ENCODE measurements at regions not wholly inside any gene's neighbourhood (a gene's known extent, or its start where the extent isn't known, plus 50 kb on each side); places are given as distances from the start of the nearest gene placed in this dataset.

- Histone ChIP-seq H3K9ac (ENCODE audit: extremely low read depth, low read length, poor library complexity, severe bottlenecking) (no peak overlapping the region), H3K36me3 (ENCODE audit: control insufficient read depth, insufficient read depth, low read length) (no peaks in the 10 kb centered on the region), H3K27ac (ENCODE audit: low read depth, low read length) (no peak overlapping the region), H3K4me3 (ENCODE audit: low read length) (no peak overlapping the region), H3K9me3 (ENCODE audit: control insufficient read depth, low read length) (no peaks in the 10 kb centered on the region), H3K4me1 (ENCODE audit: control insufficient read depth, insufficient read depth, low read length) (peaks cover 14% of the 10 kb centered on the region), H3K27me3 (ENCODE audit: control insufficient read depth, insufficient read depth, low read length, poor library complexity, severe bottlenecking) (no peaks in the 10 kb centered on the region)
- Mint-ChIP-seq H3K27ac (no peak overlapping the region), H3K9me3 (no peaks in the 10 kb centered on the region), H3K4me1 (peaks cover 27% of the 10 kb centered on the region), H3K4me3 (no peak overlapping the region), H3K27me3 (ENCODE audit: insufficient read depth) (no peaks in the 10 kb centered on the region), H3K36me3 (ENCODE audit: low read depth) (no peaks in the 10 kb centered on the region)
- DNase-seq, result no peak
- no peak for TF ChIP-seq CTCF (conservative IDR thresholded peaks at IDR 0.05)
- 93 to 100% methylated on average over 1 to 3 of the region's 4 CpGs for WGBS, 2 experiments (ENCODE audit: insufficient coverage in 1 of 2, insufficient read length in 1 of 2)
Measured at GRCh38 chr18:2312440-2312839, 258.9 kb downstream of the METTL4 start.

- Histone ChIP-seq H3K4me1 (ENCODE audit: control insufficient read depth, insufficient read depth, low read length) (peaks cover 14% of the 10 kb centered on the region), H3K27ac (ENCODE audit: low read depth, low read length) (no peak overlapping the region), H3K27me3 (ENCODE audit: control insufficient read depth, insufficient read depth, low read length, poor library complexity, severe bottlenecking) (no peaks in the 10 kb centered on the region), H3K9ac (ENCODE audit: extremely low read depth, low read length, poor library complexity, severe bottlenecking) (no peak overlapping the region), H3K36me3 (ENCODE audit: control insufficient read depth, insufficient read depth, low read length) (no peaks in the 10 kb centered on the region), H3K4me3 (ENCODE audit: low read length) (no peak overlapping the region), H3K9me3 (ENCODE audit: control insufficient read depth, low read length) (no peaks in the 10 kb centered on the region)
- H3K27ac Mint-ChIP-seq, result no peak overlapping the region
- no peak for TF ChIP-seq CTCF (conservative IDR thresholded peaks at IDR 0.05)
- DNase-seq, result no peak
- no peaks in the 10 kb centered on the region for H3K27me3 Mint-ChIP-seq (ENCODE audit: insufficient read depth)
- H3K9me3 Mint-ChIP-seq, result no peaks in the 10 kb centered on the region
- H3K36me3 Mint-ChIP-seq (ENCODE audit: low read depth), result no peaks in the 10 kb centered on the region
- no peak overlapping the region for H3K4me3 Mint-ChIP-seq
- H3K4me1 Mint-ChIP-seq, result peaks cover 27% of the 10 kb centered on the region
- WGBS, 2 experiments (ENCODE audit: insufficient coverage in 1 of 2, insufficient read length in 1 of 2), result 89 to 100% methylated on average over 1 to 3 of the region's 3 CpGs
Measured at GRCh38 chr18:2313332-2313731, 258.0 kb downstream of the METTL4 start.

- H3K9me3 ChIP-seq (ENCODE audit: control insufficient read depth, low read length), result peaks cover 12% of the 10 kb centered on the region
- 89 to 100% methylated on average over 1 to 2 of the region's 3 CpGs for WGBS, 2 experiments (ENCODE audit: insufficient coverage in 1 of 2, insufficient read length in 1 of 2)
Measured at GRCh38 chr18:2316082-2316750, 255.1 kb downstream of the METTL4 start.

More at GRCh38 chr18:2316082-2316750, 255.1 kb downstream of the METTL4 start:
- H3K27ac ChIP-seq (ENCODE audit: low read depth, low read length), result no peak overlapping the region
- H3K36me3 ChIP-seq (ENCODE audit: control insufficient read depth, insufficient read depth, low read length), result no peaks in the 10 kb centered on the region
- TF ChIP-seq CTCF (conservative IDR thresholded peaks at IDR 0.05), result no peak
- DNase-seq, result no peak
- no peak overlapping the region for H3K27ac Mint-ChIP-seq
- peaks cover 27% of the 10 kb centered on the region for H3K4me1 Mint-ChIP-seq
- H3K4me1 ChIP-seq (ENCODE audit: control insufficient read depth, insufficient read depth, low read length), result peaks cover 14% of the 10 kb centered on the region
- H3K36me3 Mint-ChIP-seq (ENCODE audit: low read depth), result no peaks in the 10 kb centered on the region
- no peaks in the 10 kb centered on the region for H3K27me3 Mint-ChIP-seq (ENCODE audit: insufficient read depth)
- H3K9me3 Mint-ChIP-seq, result peaks cover 11% of the 10 kb centered on the region
- no peak overlapping the region for H3K4me3 Mint-ChIP-seq
- H3K9ac ChIP-seq (ENCODE audit: extremely low read depth, low read length, poor library complexity, severe bottlenecking), result no peak overlapping the region
- peak overlapping the region; percentile 43 for H3K4me3 ChIP-seq (ENCODE audit: low read length)
- H3K27me3 ChIP-seq (ENCODE audit: control insufficient read depth, insufficient read depth, low read length, poor library complexity, severe bottlenecking), result no peaks in the 10 kb centered on the region
